ENCODE measurements at regions not wholly inside any gene's neighbourhood (a gene's known extent, or its start where the extent isn't known, plus 50 kb on each side); places are given as distances from the start of the nearest gene placed in this dataset.

GRCh38 chr15:85886309-85886811, 91.6 kb upstream of the KLHL25 start:
- no peak overlapping the region for H3K4me3 ChIP-seq (ENCODE audit: low read depth, low read length)
- TF ChIP-seq CTCF (IDR thresholded peaks at IDR 0.05; ENCODE audit: borderline replicate concordance, insufficient read depth, low read depth, low read length): no peak

DNA sequence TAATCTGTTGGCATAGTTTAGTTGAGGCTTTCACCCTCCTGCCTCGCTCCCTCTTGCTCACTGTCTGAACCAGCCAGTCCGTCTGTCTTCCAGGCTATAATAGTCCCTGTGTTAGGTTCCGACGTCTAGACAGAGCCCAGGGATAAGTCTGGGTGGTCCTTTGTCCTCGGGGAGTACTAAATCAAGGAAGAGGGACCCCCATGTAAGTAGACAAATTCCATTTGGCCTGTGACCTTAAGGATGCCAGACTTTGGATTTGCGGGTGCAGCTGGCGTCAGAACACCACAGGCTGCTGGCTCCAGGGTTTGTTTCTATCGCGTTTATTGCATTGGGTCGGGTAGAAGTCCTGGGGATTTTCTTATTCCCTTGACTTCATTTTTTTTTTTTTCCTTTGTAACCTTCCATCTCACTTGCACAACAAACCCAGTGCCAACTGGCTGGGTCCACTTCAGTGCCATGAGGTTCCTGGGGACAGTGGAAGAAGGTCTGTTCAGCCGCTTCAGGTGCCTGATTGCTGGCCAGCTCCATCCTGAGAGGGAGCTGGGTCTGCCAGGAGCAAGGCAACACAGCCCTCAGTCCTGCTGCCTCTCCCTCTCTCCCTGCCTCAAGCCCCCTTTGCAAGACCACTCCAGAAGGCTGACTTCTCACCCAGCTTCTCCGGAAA, 95.4 kb upstream of the KLHL25 start:
- no peak for TF ChIP-seq CTCF (IDR thresholded peaks at IDR 0.05; ENCODE audit: borderline replicate concordance, insufficient read depth, low read depth, low read length)
- no peak overlapping the region for H3K4me3 ChIP-seq (ENCODE audit: low read depth, low read length)

DNA sequence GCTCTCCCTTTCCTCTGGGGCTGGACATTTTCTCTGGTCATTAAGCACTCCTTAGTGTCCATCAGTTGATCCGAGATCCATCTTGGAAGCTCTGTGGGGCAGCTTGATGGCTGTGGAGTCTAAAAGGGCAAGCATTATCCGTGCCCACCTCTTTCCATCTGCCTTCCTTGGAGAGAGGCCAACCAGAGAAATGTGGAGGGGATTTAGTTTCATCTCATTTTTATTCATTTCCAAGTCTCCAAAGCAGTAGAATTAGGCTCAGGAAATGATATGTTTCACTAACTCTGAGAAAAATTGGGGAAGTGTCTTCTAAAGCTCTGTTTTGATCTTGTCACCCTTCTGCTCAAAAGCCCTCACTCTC, 95.9 kb upstream of the KLHL25 start:
- no peak for TF ChIP-seq CTCF (IDR thresholded peaks at IDR 0.05; ENCODE audit: borderline replicate concordance, insufficient read depth, low read depth, low read length)
- H3K4me3 ChIP-seq (ENCODE audit: low read depth, low read length): no peak overlapping the region

DNA sequence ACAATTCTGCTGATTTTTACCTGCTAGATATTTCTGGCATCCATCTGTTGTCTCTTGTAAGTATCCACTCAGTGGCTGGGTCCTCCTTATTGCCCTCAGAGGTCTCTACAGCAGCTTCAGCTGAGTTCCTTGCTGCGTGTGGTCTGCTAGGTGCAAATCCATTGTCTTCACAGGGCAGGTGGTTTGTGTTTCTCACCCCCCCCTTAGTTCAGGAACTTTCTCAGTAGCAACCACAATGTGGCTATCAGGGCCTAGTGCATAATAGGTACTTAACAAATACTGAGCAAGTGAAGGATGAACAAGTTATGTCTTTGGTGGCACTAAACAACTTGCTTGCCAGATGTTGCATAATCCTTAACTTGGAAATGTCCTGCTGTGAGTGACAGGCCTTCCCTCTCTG, 96.7 kb upstream of the KLHL25 start:
- no peak for TF ChIP-seq CTCF (IDR thresholded peaks at IDR 0.05; ENCODE audit: borderline replicate concordance, insufficient read depth, low read depth, low read length)
- H3K4me3 ChIP-seq (ENCODE audit: low read depth, low read length): no peak overlapping the region

- TF ChIP-seq CTCF (IDR thresholded peaks at IDR 0.05; ENCODE audit: borderline replicate concordance, insufficient read depth, low read depth, low read length): no peak
- H3K4me3 ChIP-seq (ENCODE audit: low read depth, low read length): no peak overlapping the region
Observed at GRCh38 chr15:85892232-85892631, 97.5 kb upstream of the KLHL25 start.

DNA sequence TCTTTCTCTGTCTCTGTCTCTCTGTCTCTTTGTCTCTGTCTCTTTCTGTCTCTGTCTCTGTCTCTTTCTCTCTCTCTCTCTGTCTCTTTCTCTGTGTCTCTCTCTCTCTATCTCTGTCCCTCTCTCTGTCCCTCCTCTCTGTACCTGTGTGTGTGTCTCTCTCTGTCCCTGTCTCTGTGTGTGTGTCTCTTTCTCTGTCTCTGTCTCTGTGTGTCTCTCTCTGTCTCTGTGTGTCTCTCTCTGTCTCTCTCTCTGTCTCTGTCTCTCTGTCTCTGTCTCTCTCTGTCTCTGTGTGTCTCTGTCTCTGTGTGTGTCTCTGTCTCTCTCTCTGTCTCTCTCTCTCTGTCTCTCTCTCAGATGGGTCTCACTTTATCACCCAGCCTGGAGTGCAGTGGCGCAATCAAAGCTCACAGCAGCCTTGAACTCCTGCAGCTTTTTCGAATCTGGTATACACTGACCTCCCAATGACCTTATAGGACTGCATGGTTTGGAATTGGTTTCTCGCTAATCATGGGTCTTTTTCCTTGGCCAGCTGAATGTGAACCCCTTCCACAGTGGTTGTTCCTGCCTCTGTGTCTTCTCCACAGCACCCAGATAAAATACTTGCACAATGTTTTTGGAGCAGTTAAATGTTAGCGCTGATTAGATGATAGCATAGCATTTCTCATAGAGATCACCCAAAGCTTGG, 102.6 kb upstream of the KLHL25 start:
- H3K4me3 ChIP-seq (ENCODE audit: low read depth, low read length): no peak overlapping the region
- no peak for TF ChIP-seq CTCF (IDR thresholded peaks at IDR 0.05; ENCODE audit: borderline replicate concordance, insufficient read depth, low read depth, low read length)
